Calu3 (cell line): ENCODE measurements at regions not wholly inside any gene's neighbourhood (a gene's known extent, or its start where the extent isn't known, plus 50 kb on each side); places are given as distances from the start of the nearest gene placed in this dataset.

Source experiments
- BruUV-seq: library from RNA; stranded (reverse); fragments of 400-500 nt; replicated peaks from 2 replicates; lab custom pipeline; 2021; lab: Mats Ljungman, UMichigan
- CTCF ChIA-PET: fragments of 300-600 bp; sonication (Branson Sonifier 250); formaldehyde crosslinking; loops from one replicate; lab custom pipeline; 2022; ENCODE audit warnings: antibody characterized with exemption; lab: Charles Lee
- DNase-seq: peaks from one replicate; pipeline ENCODE4 v3.0.0; 2022
- H3K27ac Mint-ChIP-seq: one replicate; pipeline ENCODE4 v1.8.0; 2022; ENCODE audit warnings: mixed read lengths; ENCODE audit not compliant: unreplicated experiment
- H3K27me3 Mint-ChIP-seq: one replicate; pipeline ENCODE4 v1.8.0; 2022; ENCODE audit warnings: mixed read lengths; ENCODE audit not compliant: unreplicated experiment
- H3K36me3 Mint-ChIP-seq: one replicate; pipeline ENCODE4 v1.8.0; 2022; ENCODE audit warnings: mild to moderate bottlenecking, moderate library complexity, mixed read lengths; ENCODE audit not compliant: insufficient read depth, unreplicated experiment
- H3K4me1 Mint-ChIP-seq: one replicate; pipeline ENCODE4 v1.8.0; 2022; ENCODE audit warnings: mild to moderate bottlenecking, low read depth, mixed read lengths; ENCODE audit not compliant: unreplicated experiment
- H3K4me3 Mint-ChIP-seq: one replicate; pipeline ENCODE4 v1.8.0; 2022; ENCODE audit warnings: mild to moderate bottlenecking, low read depth, moderate library complexity, mixed read lengths; ENCODE audit not compliant: unreplicated experiment
- H3K9me3 Mint-ChIP-seq: one replicate; pipeline ENCODE4 v1.8.0; 2022; ENCODE audit warnings: low read depth, mixed read lengths; ENCODE audit not compliant: unreplicated experiment
- intact Hi-C: fragments of 100-400 bp; cut with micrococcal nuclease; formaldehyde crosslinking; loops from one replicate; pipeline ENCODE4 v1.10.0; 2022; ENCODE audit not compliant: unreplicated experiment
- TF ChIP-seq, protein P1 (sequence below): fragments of 200-600 bp; IDR thresholded peaks from one replicate; pipeline ENCODE4 v1.8.0; 2022; ENCODE audit warnings: antibody characterized with exemption; ENCODE audit not compliant: unreplicated experiment

DNA sequence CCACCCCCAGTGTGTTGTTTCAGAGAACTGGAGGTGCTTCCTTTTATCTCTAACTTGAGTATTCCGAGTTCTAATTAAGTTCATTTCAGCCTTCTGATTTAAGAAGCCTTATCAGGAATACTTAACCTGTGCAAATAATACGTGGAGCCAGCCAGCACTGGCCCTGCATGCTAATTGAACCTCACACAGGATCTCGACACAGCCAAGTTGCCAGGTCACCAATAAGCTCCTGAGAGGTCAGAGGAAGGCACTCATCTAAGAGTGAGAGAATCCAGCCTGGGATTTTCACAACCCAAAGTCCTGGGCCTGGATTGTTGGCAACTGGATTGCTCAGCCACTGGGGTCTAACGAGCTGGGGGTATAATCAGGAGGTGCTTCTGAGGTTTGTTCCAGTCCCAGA, 157.7 kb upstream of the LRFN2 start:
- intact Hi-C loops: no loop called here
- BruUV-seq: no TSS peak
- CTCF ChIA-PET: no interaction called here

DNA sequence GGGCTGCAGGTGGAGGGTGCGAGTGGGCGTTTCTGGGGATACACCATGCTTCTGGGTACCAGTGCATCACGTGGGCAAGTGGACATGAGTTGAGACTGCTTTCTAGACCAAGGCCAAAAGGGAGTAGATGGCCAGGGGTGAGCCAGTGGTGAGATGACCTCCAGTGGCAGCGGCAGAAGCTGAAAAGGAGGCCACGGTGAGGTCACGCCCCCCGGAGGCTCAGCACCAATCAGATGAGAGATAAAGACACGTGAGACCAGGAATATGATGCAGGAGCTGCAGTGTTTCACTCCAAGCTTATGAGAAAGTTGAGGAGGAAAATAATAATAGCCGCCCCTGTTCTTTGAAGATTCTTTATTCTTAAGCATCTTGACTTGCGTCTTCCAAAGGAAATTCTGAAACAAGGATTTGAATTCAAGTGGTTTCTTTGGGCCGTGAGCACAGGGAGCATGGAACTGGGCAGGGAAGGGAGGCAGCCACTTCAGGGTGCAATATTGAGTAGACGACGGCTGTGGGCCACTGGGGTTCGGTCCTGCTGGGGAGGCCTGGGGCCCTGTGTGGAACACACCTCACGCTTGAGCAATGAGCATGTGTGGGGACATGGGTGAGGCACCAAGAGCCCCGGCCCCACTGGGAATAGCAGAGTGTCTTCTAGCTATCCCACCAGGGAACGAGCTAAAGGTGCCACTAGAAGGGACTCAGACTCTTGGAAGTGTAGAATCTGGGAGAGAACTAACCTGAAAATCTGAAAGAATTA, 156.7 kb upstream of the LRFN2 start:
- Mint-ChIP-seq H3K4me3 (no peak overlapping the region), H3K4me1 (no peaks in the 10 kb centered on the region), H3K27ac (no peak overlapping the region), H3K27me3 (peaks cover 98% of the 10 kb centered on the region), H3K9me3 (no peaks in the 10 kb centered on the region), H3K36me3 (no peaks in the 10 kb centered on the region)
- intact Hi-C loops: no loop called here
- no TSS peak for BruUV-seq
- no peak for DNase-seq
- TF ChIP-seq, protein P1, sequence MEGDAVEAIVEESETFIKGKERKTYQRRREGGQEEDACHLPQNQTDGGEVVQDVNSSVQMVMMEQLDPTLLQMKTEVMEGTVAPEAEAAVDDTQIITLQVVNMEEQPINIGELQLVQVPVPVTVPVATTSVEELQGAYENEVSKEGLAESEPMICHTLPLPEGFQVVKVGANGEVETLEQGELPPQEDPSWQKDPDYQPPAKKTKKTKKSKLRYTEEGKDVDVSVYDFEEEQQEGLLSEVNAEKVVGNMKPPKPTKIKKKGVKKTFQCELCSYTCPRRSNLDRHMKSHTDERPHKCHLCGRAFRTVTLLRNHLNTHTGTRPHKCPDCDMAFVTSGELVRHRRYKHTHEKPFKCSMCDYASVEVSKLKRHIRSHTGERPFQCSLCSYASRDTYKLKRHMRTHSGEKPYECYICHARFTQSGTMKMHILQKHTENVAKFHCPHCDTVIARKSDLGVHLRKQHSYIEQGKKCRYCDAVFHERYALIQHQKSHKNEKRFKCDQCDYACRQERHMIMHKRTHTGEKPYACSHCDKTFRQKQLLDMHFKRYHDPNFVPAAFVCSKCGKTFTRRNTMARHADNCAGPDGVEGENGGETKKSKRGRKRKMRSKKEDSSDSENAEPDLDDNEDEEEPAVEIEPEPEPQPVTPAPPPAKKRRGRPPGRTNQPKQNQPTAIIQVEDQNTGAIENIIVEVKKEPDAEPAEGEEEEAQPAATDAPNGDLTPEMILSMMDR: no peak
- CTCF ChIA-PET: no interaction called here

More for the DNA sequence above, 157.7 kb upstream of the LRFN2 start:
- peaks cover 98% of the 10 kb centered on the region for H3K27me3 Mint-ChIP-seq
- H3K36me3 Mint-ChIP-seq: no peaks in the 10 kb centered on the region
- H3K4me1 Mint-ChIP-seq: no peaks in the 10 kb centered on the region
- H3K9me3 Mint-ChIP-seq: no peaks in the 10 kb centered on the region
- no peak overlapping the region for H3K27ac Mint-ChIP-seq
- no peak for DNase-seq
- TF ChIP-seq, protein P1: no peak
- H3K4me3 Mint-ChIP-seq: no peak overlapping the region

DNA sequence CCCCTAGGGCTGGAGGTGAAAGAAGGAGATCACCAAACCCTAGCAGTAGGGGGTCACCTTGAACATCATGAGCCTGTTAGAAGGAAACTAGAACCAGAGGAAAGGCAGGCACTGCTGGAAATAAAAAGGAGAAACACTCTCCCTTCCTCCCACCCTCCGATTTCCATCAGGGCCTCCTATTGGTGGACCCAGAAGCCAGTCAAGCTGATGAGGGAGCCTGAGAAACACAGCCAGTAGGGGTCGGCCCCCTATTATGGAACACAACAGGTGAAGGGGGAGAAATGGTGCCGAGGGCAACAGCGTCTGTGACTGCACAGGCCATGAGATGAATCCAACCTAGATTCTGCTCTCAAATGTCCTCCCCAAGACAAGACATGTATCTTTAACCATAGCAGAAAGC, 156.1 kb upstream of the LRFN2 start:
- Mint-ChIP-seq H3K36me3 (no peaks in the 10 kb centered on the region), H3K9me3 (no peaks in the 10 kb centered on the region), H3K27ac (no peak overlapping the region), H3K4me3 (no peak overlapping the region), H3K27me3 (peaks cover 98% of the 10 kb centered on the region), H3K4me1 (no peaks in the 10 kb centered on the region)
- no peak for DNase-seq
- intact Hi-C loops: no loop called here
- BruUV-seq: no TSS peak
- CTCF ChIA-PET: no interaction called here
- TF ChIP-seq, protein P1: no peak

DNA sequence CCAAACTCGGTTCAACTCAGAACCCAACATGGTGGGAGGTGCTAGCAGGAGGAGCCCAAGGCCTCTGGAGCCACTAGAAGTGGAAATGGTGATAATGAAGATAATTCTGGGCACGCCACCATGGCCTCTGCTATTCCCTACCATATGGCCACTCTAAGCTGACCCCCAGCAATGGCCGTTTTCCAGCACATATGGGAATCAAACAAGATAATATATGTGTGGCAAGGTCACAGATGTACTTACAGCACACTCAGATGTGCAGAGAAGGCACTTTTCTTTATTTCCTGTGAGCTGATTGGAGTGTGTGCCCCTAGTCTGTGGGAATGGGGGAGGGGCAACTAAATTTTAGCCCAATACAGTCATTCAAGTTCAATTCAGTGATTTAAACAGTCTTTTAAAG, 153.4 kb upstream of the LRFN2 start:
- Mint-ChIP-seq H3K27ac (no peak overlapping the region), H3K4me3 (no peak overlapping the region), H3K27me3 (peaks cover 96% of the 10 kb centered on the region), H3K4me1 (no peaks in the 10 kb centered on the region), H3K9me3 (no peaks in the 10 kb centered on the region), H3K36me3 (no peaks in the 10 kb centered on the region)
- DNase-seq: no peak
- CTCF ChIA-PET: no interaction called here
- TF ChIP-seq, protein P1: no peak
- intact Hi-C loops: no loop called here
- BruUV-seq: no TSS peak
